Osteocyte (in vitro differentiated cells): ENCODE measurements at regions not wholly inside any gene's neighbourhood (a gene's known extent, or its start where the extent isn't known, plus 50 kb on each side); places are given as distances from the start of the nearest gene placed in this dataset.

Experiments
- DNase-seq: peaks from one replicate; pipeline ENCODE4 v3.0.0; 2021; ENCODE audit warnings: mixed read lengths; ENCODE audit not compliant: unreplicated experiment; ENCODE audit errors: extremely low spot score
- H3K27ac Mint-ChIP-seq: one replicate; pipeline ENCODE4 v1.8.0; 2021; ENCODE audit warnings: mild to moderate bottlenecking, mixed read lengths; ENCODE audit not compliant: unreplicated experiment
- H3K27me3 Mint-ChIP-seq: one replicate; pipeline ENCODE4 v1.8.0; 2021; ENCODE audit warnings: mixed read lengths; ENCODE audit not compliant: unreplicated experiment
- H3K36me3 Mint-ChIP-seq: one replicate; pipeline ENCODE4 v1.8.0; 2021; ENCODE audit warnings: mixed read lengths; ENCODE audit not compliant: unreplicated experiment
- H3K4me1 Mint-ChIP-seq: one replicate; pipeline ENCODE4 v1.8.0; 2021; ENCODE audit warnings: mixed read lengths; ENCODE audit not compliant: unreplicated experiment
- H3K4me3 Mint-ChIP-seq: one replicate; pipeline ENCODE4 v1.8.0; 2021; ENCODE audit warnings: mild to moderate bottlenecking, moderate library complexity, mixed read lengths; ENCODE audit not compliant: unreplicated experiment
- H3K9me3 Mint-ChIP-seq: one replicate; pipeline ENCODE4 v1.8.0; 2021; ENCODE audit warnings: mixed read lengths; ENCODE audit not compliant: unreplicated experiment
- CTCF ChIP-seq: fragments of 200-600 bp; sonication (generic); IDR thresholded peaks from 2 replicates; pipeline ENCODE4 v1.5.0; 2021; ENCODE audit warnings: antibody characterized with exemption, mild to moderate bottlenecking, moderate library complexity

- Mint-ChIP-seq H3K4me3 (no peak overlapping the region), H3K27ac (no peak overlapping the region), H3K9me3 (no peaks in the 10 kb centered on the region), H3K4me1 (no peaks in the 10 kb centered on the region), H3K27me3 (no peaks in the 10 kb centered on the region), H3K36me3 (no peaks in the 10 kb centered on the region)
- no peak for TF ChIP-seq CTCF
- no peak for DNase-seq
Measured at GRCh38 chr7:17152721-17153120, 145.7 kb upstream of the AHR start.

- Mint-ChIP-seq H3K4me1 (no peaks in the 10 kb centered on the region), H3K27ac (no peak overlapping the region), H3K27me3 (no peaks in the 10 kb centered on the region), H3K4me3 (no peak overlapping the region), H3K9me3 (no peaks in the 10 kb centered on the region), H3K36me3 (no peaks in the 10 kb centered on the region)
- DNase-seq = no peak
- TF ChIP-seq CTCF = no peak
Measured at GRCh38 chr7:17153536-17153935, 144.9 kb upstream of the AHR start.

GRCh38 chr7:17155529-17155928, 142.9 kb upstream of the AHR start:
- Mint-ChIP-seq H3K4me3 (no peak overlapping the region), H3K27ac (no peak overlapping the region), H3K9me3 (no peaks in the 10 kb centered on the region), H3K4me1 (no peaks in the 10 kb centered on the region), H3K27me3 (no peaks in the 10 kb centered on the region), H3K36me3 (no peaks in the 10 kb centered on the region)
- DNase-seq = no peak
- no peak for TF ChIP-seq CTCF

- H3K27ac Mint-ChIP-seq = no peak overlapping the region
- no peaks in the 10 kb centered on the region for H3K9me3 Mint-ChIP-seq
- DNase-seq = no peak
- H3K27me3 Mint-ChIP-seq = no peaks in the 10 kb centered on the region
- no peaks in the 10 kb centered on the region for H3K4me1 Mint-ChIP-seq
- H3K36me3 Mint-ChIP-seq = no peaks in the 10 kb centered on the region
- no peak overlapping the region for H3K4me3 Mint-ChIP-seq
- no peak for TF ChIP-seq CTCF
Measured at GRCh38 chr7:17158261-17158660, 140.2 kb upstream of the AHR start.

GRCh38 chr7:17159500-17160037, 138.9 kb upstream of the AHR start:
- H3K4me1 Mint-ChIP-seq = no peaks in the 10 kb centered on the region
- no peak overlapping the region for H3K4me3 Mint-ChIP-seq
- no peak overlapping the region for H3K27ac Mint-ChIP-seq
- no peak for DNase-seq
- TF ChIP-seq CTCF = no peak
- no peaks in the 10 kb centered on the region for H3K27me3 Mint-ChIP-seq
- H3K9me3 Mint-ChIP-seq = no peaks in the 10 kb centered on the region
- no peaks in the 10 kb centered on the region for H3K36me3 Mint-ChIP-seq
